Astrocyte (in vitro differentiated cells and primary cell): ENCODE measurements at regions not wholly inside any gene's neighbourhood (a gene's known extent, or its start where the extent isn't known, plus 50 kb on each side); places are given as distances from the start of the nearest gene placed in this dataset.
A peak's percentile ranks its signal among the peaks of the same experiment; 100 is the strongest.

Source experiments
- DNase-seq: peaks from one replicate; pipeline ENCODE4 v3.0.0-alpha.2; 2010; ENCODE audit warnings: low read depth
- FAIRE-seq: peaks from 2 replicates; lab custom pipeline; 2011; peaks lifted over from hg19 to GRCh38; lab: Jason Lieb, UNC
- H2AFZ ChIP-seq: 2 replicates; pipeline ENCODE4 v1.6.0; 2012; ENCODE audit warnings: low read depth, low read length, inconsistent platforms
- H3K27ac ChIP-seq: 2 replicates; pipeline ENCODE4 v1.5.1; 2011; ENCODE audit warnings: low read depth, low read length, inconsistent platforms
- H3K27me3 ChIP-seq: 2 replicates; pipeline ENCODE4 v1.6.0; 2011; ENCODE audit warnings: low read length, inconsistent platforms; ENCODE audit not compliant: insufficient read depth
- H3K36me3 ChIP-seq: 2 replicates; pipeline ENCODE4 v1.5.1; 2011; ENCODE audit warnings: low read length, inconsistent platforms; ENCODE audit not compliant: insufficient read depth
- H3K4me1 ChIP-seq: 2 replicates; pipeline ENCODE4 v1.5.1; 2011; ENCODE audit warnings: low read length, inconsistent platforms; ENCODE audit not compliant: insufficient read depth
- H3K4me2 ChIP-seq: 2 replicates; pipeline ENCODE4 v1.6.0; 2012; ENCODE audit warnings: low read length, inconsistent platforms
- H3K4me3 ChIP-seq: 2 replicates; pipeline ENCODE4 v1.5.1; 2011; ENCODE audit warnings: low read depth, mild to moderate bottlenecking, low read length, inconsistent platforms; ENCODE audit not compliant: insufficient read depth
- H3K79me2 ChIP-seq: 2 replicates; pipeline ENCODE4 v1.6.0; 2012; ENCODE audit warnings: mild to moderate bottlenecking, low read length, inconsistent platforms; ENCODE audit not compliant: insufficient read depth
- H3K9ac ChIP-seq: 2 replicates; pipeline ENCODE4 v1.6.0; 2012; ENCODE audit warnings: mild to moderate bottlenecking, low read length, inconsistent platforms
- H3K9me3 ChIP-seq: 2 replicates; pipeline ENCODE4 v1.5.1; 2012; ENCODE audit warnings: low read depth, mild to moderate bottlenecking, low read length, inconsistent platforms; ENCODE audit not compliant: insufficient read depth
- H4K20me1 ChIP-seq: 2 replicates; pipeline ENCODE4 v1.6.0; 2012; ENCODE audit warnings: low read length, inconsistent platforms; ENCODE audit not compliant: insufficient read depth
- H3K27ac Mint-ChIP-seq: one replicate; pipeline ENCODE4 v1.8.0; 2021; ENCODE audit warnings: mild to moderate bottlenecking, mixed read lengths; ENCODE audit not compliant: unreplicated experiment
- H3K27me3 Mint-ChIP-seq: one replicate; pipeline ENCODE4 v1.8.0; 2021; ENCODE audit warnings: low read depth, mixed read lengths; ENCODE audit not compliant: unreplicated experiment
- H3K36me3 Mint-ChIP-seq: one replicate; pipeline ENCODE4 v1.8.0; 2021; ENCODE audit warnings: low read depth, mixed read lengths; ENCODE audit not compliant: unreplicated experiment
- H3K4me1 Mint-ChIP-seq: one replicate; pipeline ENCODE4 v1.8.0; 2021; ENCODE audit warnings: low read depth, mixed read lengths; ENCODE audit not compliant: unreplicated experiment
- H3K4me3 Mint-ChIP-seq: one replicate; pipeline ENCODE4 v1.8.0; 2021; ENCODE audit warnings: mild to moderate bottlenecking, moderate library complexity, mixed read lengths; ENCODE audit not compliant: unreplicated experiment
- H3K9me3 Mint-ChIP-seq: one replicate; pipeline ENCODE4 v1.8.0; 2021; ENCODE audit warnings: mild to moderate bottlenecking, mixed read lengths; ENCODE audit not compliant: unreplicated experiment
- EZH2 ChIP-seq: IDR thresholded peaks from 2 replicates; pipeline ENCODE4 v1.6.1; 2012; ENCODE audit warnings: mild to moderate bottlenecking, low read length, inconsistent platforms; ENCODE audit not compliant: insufficient read depth
- TF ChIP-seq, protein P1 (sequence below): IDR thresholded peaks from 2 replicates; pipeline ENCODE4 v1.5.1; 2011; ENCODE audit warnings: low read depth, mild to moderate bottlenecking, inconsistent platforms, low read length, moderate library complexity; ENCODE audit not compliant: insufficient read depth

- Histone ChIP-seq H3K27ac (no peak overlapping the region), H3K9me3 (no peaks in the 10 kb centered on the region), H3K79me2 (no peaks in the 10 kb centered on the region), H2AFZ (no peak overlapping the region), H3K36me3 (no peaks in the 10 kb centered on the region), H3K4me3 (no peak overlapping the region), H3K9ac (no peak overlapping the region), H4K20me1 (no peaks in the 10 kb centered on the region), H3K4me1 (no peaks in the 10 kb centered on the region), H3K4me2 (no peak overlapping the region), H3K27me3 (no peaks in the 10 kb centered on the region)
- Mint-ChIP-seq H3K9me3 (no peaks in the 10 kb centered on the region), H3K27ac (no peak overlapping the region), H3K4me3 (no peak overlapping the region), H3K36me3 (no peaks in the 10 kb centered on the region), H3K27me3 (peaks cover 2% of the 10 kb centered on the region), H3K4me1 (no peaks in the 10 kb centered on the region)
- FAIRE-seq (no peak), DNase-seq (no peak)
- TF ChIP-seq EZH2: no peak
- TF ChIP-seq, protein P1, sequence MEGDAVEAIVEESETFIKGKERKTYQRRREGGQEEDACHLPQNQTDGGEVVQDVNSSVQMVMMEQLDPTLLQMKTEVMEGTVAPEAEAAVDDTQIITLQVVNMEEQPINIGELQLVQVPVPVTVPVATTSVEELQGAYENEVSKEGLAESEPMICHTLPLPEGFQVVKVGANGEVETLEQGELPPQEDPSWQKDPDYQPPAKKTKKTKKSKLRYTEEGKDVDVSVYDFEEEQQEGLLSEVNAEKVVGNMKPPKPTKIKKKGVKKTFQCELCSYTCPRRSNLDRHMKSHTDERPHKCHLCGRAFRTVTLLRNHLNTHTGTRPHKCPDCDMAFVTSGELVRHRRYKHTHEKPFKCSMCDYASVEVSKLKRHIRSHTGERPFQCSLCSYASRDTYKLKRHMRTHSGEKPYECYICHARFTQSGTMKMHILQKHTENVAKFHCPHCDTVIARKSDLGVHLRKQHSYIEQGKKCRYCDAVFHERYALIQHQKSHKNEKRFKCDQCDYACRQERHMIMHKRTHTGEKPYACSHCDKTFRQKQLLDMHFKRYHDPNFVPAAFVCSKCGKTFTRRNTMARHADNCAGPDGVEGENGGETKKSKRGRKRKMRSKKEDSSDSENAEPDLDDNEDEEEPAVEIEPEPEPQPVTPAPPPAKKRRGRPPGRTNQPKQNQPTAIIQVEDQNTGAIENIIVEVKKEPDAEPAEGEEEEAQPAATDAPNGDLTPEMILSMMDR: no peak
Observed at GRCh38 chr20:40010483-40010882, 678.6 kb downstream of the MAFB start.

DNA sequence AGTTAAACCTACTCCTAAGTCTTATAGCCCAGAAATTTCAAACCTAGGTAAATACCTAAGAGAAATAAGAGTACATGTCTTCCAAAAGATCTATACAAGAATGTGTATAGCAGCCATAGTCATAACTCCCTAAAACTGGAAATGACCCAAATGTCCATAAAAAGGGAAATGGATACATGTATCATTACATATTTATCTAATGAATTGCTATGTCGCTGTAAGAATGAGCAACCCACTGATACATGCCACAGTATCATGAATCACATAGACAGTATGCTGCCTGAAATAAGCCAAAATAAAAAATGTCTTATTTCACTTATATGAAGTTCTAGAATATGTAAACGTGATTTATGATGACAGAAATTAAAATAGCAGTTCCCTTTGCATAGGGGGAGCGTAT is 679.5 kb downstream of the MAFB start:
- H4K20me1 ChIP-seq: no peaks in the 10 kb centered on the region
- H3K79me2 ChIP-seq: no peaks in the 10 kb centered on the region
- no peak overlapping the region for H3K27ac ChIP-seq
- peak; percentile 2 for DNase-seq
- H2AFZ ChIP-seq: no peak overlapping the region
- peaks cover 2% of the 10 kb centered on the region for H3K27me3 Mint-ChIP-seq
- no peaks in the 10 kb centered on the region for H3K27me3 ChIP-seq
- no peak for FAIRE-seq
- no peaks in the 10 kb centered on the region for H3K9me3 ChIP-seq
- H3K27ac Mint-ChIP-seq: no peak overlapping the region
- H3K4me2 ChIP-seq: no peak overlapping the region
- no peak overlapping the region for H3K4me3 Mint-ChIP-seq
- no peak overlapping the region for H3K4me3 ChIP-seq
- H3K4me1 ChIP-seq: no peaks in the 10 kb centered on the region
- TF ChIP-seq, protein P1: no peak
- H3K4me1 Mint-ChIP-seq: no peaks in the 10 kb centered on the region
- no peaks in the 10 kb centered on the region for H3K36me3 Mint-ChIP-seq
- no peak overlapping the region for H3K9ac ChIP-seq
- H3K9me3 Mint-ChIP-seq: no peaks in the 10 kb centered on the region
- no peaks in the 10 kb centered on the region for H3K36me3 ChIP-seq

GRCh38 chr20:40008177-40008576 is 680.9 kb downstream of the MAFB start:
- Histone ChIP-seq H3K4me1 (no peaks in the 10 kb centered on the region), H3K36me3 (no peaks in the 10 kb centered on the region), H3K79me2 (no peaks in the 10 kb centered on the region), H4K20me1 (no peaks in the 10 kb centered on the region), H2AFZ (no peak overlapping the region), H3K27me3 (no peaks in the 10 kb centered on the region), H3K9ac (no peak overlapping the region), H3K27ac (no peak overlapping the region), H3K4me3 (no peak overlapping the region), H3K9me3 (no peaks in the 10 kb centered on the region), H3K4me2 (no peak overlapping the region)
- Mint-ChIP-seq H3K4me1 (no peaks in the 10 kb centered on the region), H3K27me3 (peaks cover 2% of the 10 kb centered on the region), H3K36me3 (no peaks in the 10 kb centered on the region), H3K27ac (no peak overlapping the region), H3K4me3 (no peak overlapping the region), H3K9me3 (no peaks in the 10 kb centered on the region)
- no peak for TF ChIP-seq EZH2
- TF ChIP-seq, protein P1: no peak
- DNase-seq: no peak
- no peak for FAIRE-seq
